ENCODE measurements at regions not wholly inside any gene's neighbourhood (a gene's known extent, or its start where the extent isn't known, plus 50 kb on each side); places are given as distances from the start of the nearest gene placed in this dataset.

- H3K9me3 ChIP-seq = no peaks in the 10 kb centered on the region
- H3K27ac ChIP-seq = no peak overlapping the region
- H3K4me1 ChIP-seq = no peaks in the 10 kb centered on the region
- no peak overlapping the region for H3K4me3 ChIP-seq
- H3K36me3 ChIP-seq = no peaks in the 10 kb centered on the region
- TF ChIP-seq POLR2A (IDR thresholded peaks at IDR 0.05) = no peak
- TF ChIP-seq CTCF (IDR thresholded peaks at IDR 0.05) = no peak
- no peaks in the 10 kb centered on the region for H3K27me3 ChIP-seq
- no peak for DNase-seq
Measured at GRCh38 chr22:22386602-22387385, 121.7 kb downstream of the ZNF280B start.

GRCh38 chr22:22387386-22387736, 121.2 kb downstream of the ZNF280B start:
- Histone ChIP-seq H3K36me3 (no peaks in the 10 kb centered on the region), H3K4me3 (no peak overlapping the region), H3K4me1 (no peaks in the 10 kb centered on the region), H3K9me3 (no peaks in the 10 kb centered on the region), H3K27ac (no peak overlapping the region), H3K27me3 (no peaks in the 10 kb centered on the region)
- no peak for DNase-seq
- no peak for TF ChIP-seq CTCF (IDR thresholded peaks at IDR 0.05)
- TF ChIP-seq POLR2A (IDR thresholded peaks at IDR 0.05) = no peak

- H3K4me1 ChIP-seq = no peaks in the 10 kb centered on the region
- DNase-seq = no peak
- no peaks in the 10 kb centered on the region for H3K27me3 ChIP-seq
- H3K27ac ChIP-seq = no peak overlapping the region
- no peaks in the 10 kb centered on the region for H3K9me3 ChIP-seq
- H3K36me3 ChIP-seq = no peaks in the 10 kb centered on the region
- no peak for TF ChIP-seq POLR2A (IDR thresholded peaks at IDR 0.05)
- TF ChIP-seq CTCF (IDR thresholded peaks at IDR 0.05) = no peak
- H3K4me3 ChIP-seq = no peak overlapping the region
Measured at GRCh38 chr22:22388090-22388489, 120.5 kb downstream of the ZNF280B start.

- no peaks in the 10 kb centered on the region for H3K9me3 ChIP-seq
- TF ChIP-seq CTCF (IDR thresholded peaks at IDR 0.05) (no peak), POLR2A (IDR thresholded peaks at IDR 0.05) (no peak)
- H3K27ac ChIP-seq = no peak overlapping the region
- H3K4me1 ChIP-seq = no peaks in the 10 kb centered on the region
- no peaks in the 10 kb centered on the region for H3K36me3 ChIP-seq
- no peak for DNase-seq
- no peak overlapping the region for H3K4me3 ChIP-seq
- H3K27me3 ChIP-seq = no peaks in the 10 kb centered on the region
Measured at GRCh38 chr22:22388494-22388893, 120.0 kb downstream of the ZNF280B start.

- Histone ChIP-seq H3K4me1 (no peaks in the 10 kb centered on the region), H3K9me3 (no peaks in the 10 kb centered on the region), H3K4me3 (no peak overlapping the region), H3K36me3 (no peaks in the 10 kb centered on the region), H3K27me3 (no peaks in the 10 kb centered on the region), H3K27ac (no peak overlapping the region)
- TF ChIP-seq POLR2A (IDR thresholded peaks at IDR 0.05) = no peak
- no peak for TF ChIP-seq CTCF (IDR thresholded peaks at IDR 0.05)
- no peak for DNase-seq
Measured at GRCh38 chr22:22389467-22389866, 119.1 kb downstream of the ZNF280B start.

GRCh38 chr22:22390989-22391388, 117.6 kb downstream of the ZNF280B start:
- no peaks in the 10 kb centered on the region for H3K27me3 ChIP-seq
- no peaks in the 10 kb centered on the region for H3K9me3 ChIP-seq
- H3K36me3 ChIP-seq = no peaks in the 10 kb centered on the region
- H3K4me1 ChIP-seq = no peaks in the 10 kb centered on the region
- TF ChIP-seq CTCF (IDR thresholded peaks at IDR 0.05) (no peak), POLR2A (IDR thresholded peaks at IDR 0.05) (no peak)
- DNase-seq = no peak
- no peak overlapping the region for H3K4me3 ChIP-seq
- no peak overlapping the region for H3K27ac ChIP-seq
